ENCODE measurements at regions not wholly inside any gene's neighbourhood (a gene's known extent, or its start where the extent isn't known, plus 50 kb on each side); places are given as distances from the start of the nearest gene placed in this dataset.

DNA sequence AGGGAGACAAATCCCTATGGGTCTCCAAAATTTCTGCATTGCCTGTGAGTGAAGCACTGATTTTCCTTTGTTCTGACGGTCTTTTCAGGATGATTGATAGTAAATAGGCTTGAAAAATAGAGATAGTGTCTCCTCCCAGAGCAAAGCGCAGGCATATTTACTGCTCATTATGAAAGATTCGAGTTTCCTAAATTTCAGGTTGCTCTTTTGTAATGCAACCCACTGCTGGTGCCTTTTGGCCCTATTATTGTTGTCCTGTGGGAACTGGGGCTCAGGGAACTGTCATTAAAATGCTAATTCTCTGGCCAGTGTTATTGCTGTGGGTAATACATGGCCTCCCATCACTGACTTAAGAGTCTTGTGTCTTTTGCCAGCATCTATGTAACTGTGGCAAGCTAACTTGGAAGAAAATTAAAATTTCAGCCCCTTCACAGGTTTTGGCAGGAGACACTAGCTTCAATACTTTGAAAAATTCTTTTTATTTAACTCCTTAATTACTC, 754.1 kb upstream of the MAP3K7 start:
- in situ Hi-C loops (cut with HindIII; ENCODE audit: low sequenced_read_pairs) = no loop called here
- no peak overlapping the region for H3K4me3 ChIP-seq (ENCODE audit: low read depth, low read length)
- TF ChIP-seq CTCF (IDR thresholded peaks at IDR 0.05; ENCODE audit: low read depth, low read length) = no peak
- no peak for DNase-seq (ENCODE audit: low read depth, low spot score)

DNA sequence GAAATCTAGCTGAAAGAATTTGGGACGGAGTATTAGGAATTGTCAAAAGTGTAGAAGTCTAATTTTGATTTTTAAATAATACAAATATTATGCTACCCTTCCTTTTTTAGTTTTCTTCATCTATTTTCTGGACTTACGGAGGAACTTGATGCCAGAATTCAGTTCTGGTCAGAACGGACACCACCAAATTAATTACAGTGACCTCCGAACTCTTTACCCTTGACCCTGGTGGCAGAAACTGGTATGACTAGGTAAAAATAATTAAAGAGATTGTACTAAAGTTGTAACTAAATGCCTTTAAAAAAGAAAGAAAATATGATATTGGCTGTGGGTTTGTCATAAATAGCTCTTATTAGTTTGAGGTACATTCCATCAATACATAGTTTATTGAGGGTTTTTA, 751.1 kb upstream of the MAP3K7 start:
- H3K4me3 ChIP-seq (ENCODE audit: low read depth, low read length) = no peak overlapping the region
- in situ Hi-C loops (cut with HindIII; ENCODE audit: low sequenced_read_pairs) = no loop called here
- no peak for DNase-seq (ENCODE audit: low read depth, low spot score)
- no peak for TF ChIP-seq CTCF (IDR thresholded peaks at IDR 0.05; ENCODE audit: low read depth, low read length)

DNA sequence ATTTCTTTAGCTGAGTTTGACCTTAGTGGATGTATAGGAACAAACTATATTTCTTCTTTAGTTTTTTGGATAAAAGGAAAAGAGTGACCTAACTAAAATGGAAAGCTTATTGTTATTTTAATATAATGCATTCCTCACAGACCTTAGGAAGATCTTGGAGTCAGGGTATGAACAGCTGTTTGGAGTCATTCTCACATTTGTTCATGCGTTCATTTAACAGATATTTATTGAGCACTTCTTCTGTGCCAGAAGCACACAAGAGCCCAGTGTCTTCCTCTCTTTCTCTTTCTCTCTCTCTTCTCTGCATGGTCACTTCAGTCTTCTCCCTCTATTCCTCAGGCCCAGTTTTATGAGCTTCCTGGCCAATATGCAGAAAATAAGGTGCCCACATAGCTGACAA, 744.0 kb upstream of the MAP3K7 start:
- DNase-seq (ENCODE audit: low read depth, low spot score) = no peak
- in situ Hi-C loops (cut with HindIII; ENCODE audit: low sequenced_read_pairs) = no loop called here
- H3K4me3 ChIP-seq (ENCODE audit: low read depth, low read length) = no peak overlapping the region
- TF ChIP-seq CTCF (IDR thresholded peaks at IDR 0.05; ENCODE audit: low read depth, low read length) = no peak

GRCh38 chr6:91328241-91328640, 741.4 kb upstream of the MAP3K7 start:
- in situ Hi-C loops (cut with HindIII; ENCODE audit: low sequenced_read_pairs) = no loop called here
- no peak for TF ChIP-seq CTCF (IDR thresholded peaks at IDR 0.05; ENCODE audit: low read depth, low read length)
- no peak for DNase-seq (ENCODE audit: low read depth, low spot score)
- H3K4me3 ChIP-seq (ENCODE audit: low read depth, low read length) = no peak overlapping the region

- no peak overlapping the region for H3K4me3 ChIP-seq (ENCODE audit: low read depth, low read length)
- no peak for TF ChIP-seq CTCF (IDR thresholded peaks at IDR 0.05; ENCODE audit: low read depth, low read length)
- in situ Hi-C loops (cut with HindIII; ENCODE audit: low sequenced_read_pairs) = no loop called here
- DNase-seq (ENCODE audit: low read depth, low spot score) = no peak
Observed at GRCh38 chr6:91324711-91325110, 737.8 kb upstream of the MAP3K7 start.

DNA sequence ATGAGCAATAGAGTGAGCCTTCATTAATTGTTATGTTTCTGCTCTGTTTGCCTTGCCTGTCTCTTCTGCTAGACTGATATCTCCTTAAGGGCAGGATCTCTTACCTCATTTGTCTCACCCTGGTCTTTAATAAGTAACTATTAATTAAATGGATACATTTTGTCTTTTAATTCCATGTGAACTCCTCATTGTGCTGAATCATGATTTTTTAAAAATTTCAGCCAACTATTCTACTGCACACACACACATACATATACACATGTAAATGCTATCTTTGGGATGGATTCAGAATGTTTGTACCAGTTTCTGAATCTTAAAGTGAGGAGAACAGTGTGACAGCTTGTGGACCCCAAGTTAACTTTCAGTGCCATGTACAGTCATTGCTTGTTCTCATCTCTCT, 731.1 kb upstream of the MAP3K7 start:
- no peak for TF ChIP-seq CTCF (IDR thresholded peaks at IDR 0.05; ENCODE audit: low read depth, low read length)
- no peak for DNase-seq (ENCODE audit: low read depth, low spot score)
- in situ Hi-C loops (cut with HindIII; ENCODE audit: low sequenced_read_pairs) = no loop called here
- H3K4me3 ChIP-seq (ENCODE audit: low read depth, low read length) = no peak overlapping the region

All from astrocyte of the spinal cord (primary cell).